ENCODE measurements at regions not wholly inside any gene's neighbourhood (a gene's known extent, or its start where the extent isn't known, plus 50 kb on each side); places are given as distances from the start of the nearest gene placed in this dataset.

- no peak overlapping the region for H3K4me3 ChIP-seq (ENCODE audit: low read depth, low read length)
- no peak for DNase-seq (ENCODE audit: low read depth)
- no peak for TF ChIP-seq CTCF (IDR thresholded peaks at IDR 0.05; ENCODE audit: low read depth, low read length, missing control alignments)
Observed at GRCh38 chr12:130224613-130225012, 62.3 kb downstream of the FZD10 start.

- DNase-seq (ENCODE audit: low read depth) = no peak
- TF ChIP-seq CTCF (IDR thresholded peaks at IDR 0.05; ENCODE audit: low read depth, low read length, missing control alignments) = no peak
- no peak overlapping the region for H3K4me3 ChIP-seq (ENCODE audit: low read depth, low read length)
Observed at GRCh38 chr12:130225347-130225746, 63.1 kb downstream of the FZD10 start.

GRCh38 chr12:130226126-130226525 is 63.9 kb downstream of the FZD10 start:
- DNase-seq (ENCODE audit: low read depth) = no peak
- no peak for TF ChIP-seq CTCF (IDR thresholded peaks at IDR 0.05; ENCODE audit: low read depth, low read length, missing control alignments)

GRCh38 chr12:130226771-130227170 is 64.5 kb downstream of the FZD10 start:
- no peak for DNase-seq (ENCODE audit: low read depth)
- TF ChIP-seq CTCF (IDR thresholded peaks at IDR 0.05; ENCODE audit: low read depth, low read length, missing control alignments) = no peak
- no peak overlapping the region for H3K4me3 ChIP-seq (ENCODE audit: low read depth, low read length)

More at GRCh38 chr12:130226126-130226525, 63.9 kb downstream of the FZD10 start:
- no peak overlapping the region for H3K4me3 ChIP-seq (ENCODE audit: low read depth, low read length)

- DNase-seq (ENCODE audit: low read depth) = no peak
- TF ChIP-seq CTCF (IDR thresholded peaks at IDR 0.05; ENCODE audit: low read depth, low read length, missing control alignments) = no peak
- no peak overlapping the region for H3K4me3 ChIP-seq (ENCODE audit: low read depth, low read length)
Observed at GRCh38 chr12:130227641-130228040, 65.4 kb downstream of the FZD10 start.

- no peak overlapping the region for H3K4me3 ChIP-seq (ENCODE audit: low read depth, low read length)
- TF ChIP-seq CTCF (IDR thresholded peaks at IDR 0.05; ENCODE audit: low read depth, low read length, missing control alignments) = no peak
- DNase-seq (ENCODE audit: low read depth) = no peak
Observed at GRCh38 chr12:130236446-130236845, 74.2 kb downstream of the FZD10 start.

GRCh38 chr12:130240831-130241590 is 78.7 kb downstream of the FZD10 start:
- no peak for TF ChIP-seq CTCF (IDR thresholded peaks at IDR 0.05; ENCODE audit: low read depth, low read length, missing control alignments)
- H3K4me3 ChIP-seq (ENCODE audit: low read depth, low read length) = no peak overlapping the region
- no peak for DNase-seq (ENCODE audit: low read depth)

Measured in GM12864 (cell line).